ENCODE measurements at regions not wholly inside any gene's neighbourhood (a gene's known extent, or its start where the extent isn't known, plus 50 kb on each side); places are given as distances from the start of the nearest gene placed in this dataset.
"Not testable (repeated sequence)": the region's sequence is repeated elsewhere in the genome, so short reads cannot be mapped to it uniquely, and the experiment has no call there.

GRCh38 chr1:121519042-121519755 is 334.4 kb downstream of the SRGAP2C start:
- peak; percentile 89 for DNase-seq

- DNase-seq: not testable (repeated sequence)
Measured at GRCh38 chr1:121519756-121520286, 335.0 kb downstream of the SRGAP2C start.

GRCh38 chr1:121522061-121522759 is 337.4 kb downstream of the SRGAP2C start:
- no peak for DNase-seq

- DNase-seq: not testable (repeated sequence)
Measured at GRCh38 chr1:121523112-121523511, 338.3 kb downstream of the SRGAP2C start.

- DNase-seq: no peak
Measured at GRCh38 chr1:121525355-121525754, 340.6 kb downstream of the SRGAP2C start.

- not testable (repeated sequence) for DNase-seq
Measured at GRCh38 chr1:121528958-121529357, 344.2 kb downstream of the SRGAP2C start.

- DNase-seq: not testable (repeated sequence)
Measured at GRCh38 chr1:121530026-121530425, 345.3 kb downstream of the SRGAP2C start.

- DNase-seq: not testable (repeated sequence)
Measured at GRCh38 chr1:121531747-121532146, 347.0 kb downstream of the SRGAP2C start.

GRCh38 chr1:121538148-121538547 is 353.4 kb downstream of the SRGAP2C start:
- DNase-seq: not testable (repeated sequence)

GRCh38 chr1:121538943-121539575 is 354.3 kb downstream of the SRGAP2C start:
- no peak for DNase-seq

GRCh38 chr1:121543988-121544387 is 359.2 kb downstream of the SRGAP2C start:
- not testable (repeated sequence) for DNase-seq

- DNase-seq: no peak
Measured at GRCh38 chr1:121544500-121544899, 359.7 kb downstream of the SRGAP2C start.

GRCh38 chr1:121545899-121546298 is 361.1 kb downstream of the SRGAP2C start:
- DNase-seq: not testable (repeated sequence)

GRCh38 chr1:121546830-121547591 is 362.2 kb downstream of the SRGAP2C start:
- DNase-seq: no peak

GRCh38 chr1:121547726-121548125 is 363.0 kb downstream of the SRGAP2C start:
- DNase-seq: not testable (repeated sequence)

- not testable (repeated sequence) for DNase-seq
Measured at GRCh38 chr1:121550817-121551216, 366.0 kb downstream of the SRGAP2C start.

- DNase-seq: peak; percentile 48
Measured at GRCh38 chr1:121551491-121551890, 366.7 kb downstream of the SRGAP2C start.

GRCh38 chr1:121556560-121556959 is 371.8 kb downstream of the SRGAP2C start:
- not testable (repeated sequence) for DNase-seq

GRCh38 chr1:121558034-121558433 is 373.3 kb downstream of the SRGAP2C start:
- DNase-seq: not testable (repeated sequence)

GRCh38 chr1:121558514-121558913 is 373.7 kb downstream of the SRGAP2C start:
- no peak for DNase-seq

- no peak for DNase-seq
Measured at GRCh38 chr1:121566346-121566745, 381.6 kb downstream of the SRGAP2C start.

- no peak for DNase-seq
Measured at GRCh38 chr1:121569428-121569827, 384.7 kb downstream of the SRGAP2C start.

Measured in CD4-positive, alpha-beta T cell treated with Interleukin-12 subunit alpha and Interleukin-12 subunit beta, for 1 hour (primary cell).